ENCODE measurements at regions not wholly inside any gene's neighbourhood (a gene's known extent, or its start where the extent isn't known, plus 50 kb on each side); places are given as distances from the start of the nearest gene placed in this dataset.
A peak's percentile ranks its signal among the peaks of the same experiment; 100 is the strongest.

DNA sequence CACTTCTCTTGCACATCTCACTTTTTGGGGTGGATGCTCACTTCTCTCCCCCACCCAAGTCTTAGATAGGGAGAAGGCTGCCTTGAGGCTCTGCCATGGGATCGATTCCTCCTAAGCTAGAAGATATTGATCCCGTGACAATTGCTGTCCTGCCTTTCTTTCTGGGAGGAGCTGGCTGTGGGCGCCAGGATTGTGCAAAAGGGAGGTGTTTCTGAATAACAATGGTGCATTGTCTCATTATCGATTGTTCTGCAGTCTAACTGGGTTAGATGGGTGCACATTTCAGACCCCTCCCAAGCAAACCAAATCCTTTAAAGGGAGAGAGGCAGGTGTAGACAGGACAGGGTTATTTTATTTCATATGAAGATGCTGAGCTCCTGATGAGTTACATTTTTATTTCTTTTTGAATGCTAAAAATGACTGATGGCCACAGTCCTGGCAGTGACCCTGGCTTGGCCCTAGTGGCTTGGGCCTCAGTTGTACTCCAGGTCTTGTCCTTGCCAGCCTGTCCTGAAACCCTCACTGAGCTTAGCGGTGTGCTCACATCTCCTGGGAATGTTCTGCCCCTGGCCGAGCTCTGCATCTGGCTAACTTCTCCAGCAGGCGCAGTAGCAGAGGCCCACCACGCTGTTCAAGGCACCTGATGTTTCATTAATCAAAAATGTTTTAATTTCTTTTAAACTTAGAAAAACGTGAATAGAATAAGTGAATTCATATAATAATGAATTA, 99.0 kb upstream of the KAZN start:
- DNase-seq (ENCODE audit: low read depth), result no peak

DNA sequence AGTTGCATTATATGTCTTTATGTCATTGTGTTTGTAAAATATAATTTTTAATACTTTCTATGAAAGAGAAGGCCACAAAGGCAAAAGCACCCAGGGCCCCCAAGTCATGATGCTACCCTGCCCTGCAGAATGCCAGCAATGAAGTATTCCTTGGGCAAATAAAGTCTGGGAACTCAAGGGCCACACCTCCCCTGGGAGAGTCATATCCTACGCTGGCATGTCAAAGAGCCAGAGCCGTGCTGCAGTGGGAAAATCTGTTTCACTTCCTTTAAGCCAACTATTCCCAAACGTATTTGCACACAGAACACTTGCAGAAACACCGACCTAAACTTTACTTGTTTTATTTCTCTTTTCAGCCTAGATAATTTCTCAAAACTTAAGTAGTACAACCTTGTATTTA, 98.4 kb upstream of the KAZN start:
- DNase-seq (ENCODE audit: low read depth), result no peak

DNA sequence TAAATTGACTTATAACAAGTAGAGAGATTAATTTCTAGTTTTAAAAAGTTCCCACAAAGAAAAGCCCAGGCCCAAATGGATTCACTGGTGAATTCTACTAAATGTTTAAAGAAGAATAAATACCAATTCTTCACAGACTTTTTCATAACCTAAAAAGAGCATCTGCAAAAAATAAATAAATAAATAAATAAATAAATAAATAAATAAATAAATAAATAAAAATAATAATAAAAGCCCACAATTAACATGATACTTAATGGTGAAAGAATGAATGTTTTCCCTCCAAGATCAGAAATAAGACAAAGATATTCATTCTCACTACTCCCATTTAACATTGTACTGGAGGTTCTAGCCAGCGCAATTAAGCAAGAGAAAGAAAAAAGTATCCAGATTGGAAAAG, 97.6 kb upstream of the KAZN start:
- no peak for DNase-seq (ENCODE audit: low read depth)

DNA sequence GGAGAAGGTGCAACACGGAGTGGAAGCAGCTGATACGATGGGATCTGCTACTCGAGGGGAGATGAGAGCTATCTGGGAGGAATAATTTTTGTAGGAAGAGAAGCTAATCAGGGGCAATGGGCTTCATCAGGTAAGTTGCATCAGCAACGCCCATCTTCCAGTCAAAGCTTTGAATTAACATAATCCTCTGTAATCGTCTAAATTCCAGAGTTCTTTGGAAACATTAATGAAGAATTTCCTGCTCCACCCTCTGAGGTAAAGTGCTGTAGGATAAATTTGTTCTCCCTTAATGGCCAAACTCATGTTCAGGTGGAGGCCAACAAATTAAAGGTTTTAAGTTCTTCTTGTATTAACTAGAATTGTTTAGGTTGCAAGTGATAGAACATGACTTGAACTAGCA, 94.0 kb upstream of the KAZN start:
- no peak for DNase-seq (ENCODE audit: low read depth)

DNA sequence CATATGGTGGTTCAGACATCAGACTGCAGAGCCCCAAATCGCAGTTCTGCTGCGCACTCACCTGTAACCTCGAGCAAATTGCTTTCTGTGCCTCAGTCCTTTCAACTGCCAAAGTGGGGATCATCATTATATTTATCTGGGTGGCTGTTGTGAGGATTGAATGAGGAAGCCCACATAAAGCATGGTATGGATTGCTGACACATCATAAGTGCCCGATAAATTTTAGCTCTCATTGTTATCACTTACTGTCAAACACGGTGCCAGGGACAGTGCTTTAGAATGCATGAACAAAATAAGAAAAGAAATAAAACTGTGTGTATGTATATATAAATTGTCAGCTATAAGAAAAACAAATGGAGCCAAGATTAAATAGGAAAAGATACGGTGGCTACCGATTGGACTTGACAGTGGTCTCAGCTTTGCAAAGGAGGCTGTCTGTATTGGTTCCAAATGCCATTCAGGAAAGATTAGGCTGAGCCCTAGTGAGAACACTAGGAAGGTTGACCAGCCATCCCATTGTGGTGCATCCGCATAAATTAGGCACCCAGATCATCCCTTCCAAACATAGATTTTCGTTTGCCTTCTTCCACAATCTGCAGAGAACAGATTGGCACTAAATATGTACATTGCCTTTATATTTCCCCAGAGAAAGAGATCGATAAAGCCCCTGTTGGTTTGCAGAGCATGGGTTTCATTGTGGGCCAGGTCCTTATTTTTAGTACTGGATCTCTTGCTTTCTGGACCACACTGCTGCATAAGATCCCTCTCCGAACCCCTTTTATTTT, 91.8 kb upstream of the KAZN start:
- no peak for DNase-seq (ENCODE audit: low read depth)

DNA sequence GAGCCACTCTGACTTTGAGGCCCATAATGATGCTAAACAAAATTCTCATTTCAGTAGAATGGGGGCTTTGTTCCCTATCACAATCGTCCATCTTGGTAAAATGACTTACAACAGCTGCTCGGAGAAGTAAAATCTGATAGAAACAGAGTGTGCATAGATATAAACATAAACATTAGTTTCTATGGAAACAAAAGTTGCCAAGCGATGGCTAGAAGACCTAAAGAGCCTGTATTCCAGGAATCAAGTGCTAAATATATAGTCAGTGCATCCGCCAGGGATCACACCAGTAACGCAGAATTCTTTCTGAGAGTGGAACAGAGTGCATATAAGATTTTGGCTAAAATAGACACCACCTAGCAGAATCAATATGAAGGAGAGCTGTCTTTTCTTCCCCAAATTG, 91.2 kb upstream of the KAZN start:
- no peak for DNase-seq (ENCODE audit: low read depth)

DNA sequence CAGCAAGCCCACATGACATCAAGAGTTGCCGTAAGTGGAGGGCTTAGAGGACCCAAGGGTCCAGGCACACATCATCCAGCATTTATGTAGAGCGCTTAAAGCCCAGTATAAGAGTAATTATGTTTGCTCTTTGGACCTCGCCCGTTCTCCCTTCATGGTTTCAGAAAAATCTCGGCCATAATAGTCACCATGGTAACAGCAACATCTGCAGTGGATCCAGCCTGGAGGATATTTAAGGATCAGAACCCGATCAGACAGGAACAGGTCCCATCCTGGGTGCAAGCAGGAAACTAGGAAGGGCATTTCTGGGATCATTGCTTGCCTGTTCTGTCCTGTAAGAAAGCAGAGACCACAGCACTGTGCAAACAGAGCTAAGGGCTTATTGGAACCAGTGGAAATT, 89.9 kb upstream of the KAZN start:
- no peak for DNase-seq (ENCODE audit: low read depth)

DNA sequence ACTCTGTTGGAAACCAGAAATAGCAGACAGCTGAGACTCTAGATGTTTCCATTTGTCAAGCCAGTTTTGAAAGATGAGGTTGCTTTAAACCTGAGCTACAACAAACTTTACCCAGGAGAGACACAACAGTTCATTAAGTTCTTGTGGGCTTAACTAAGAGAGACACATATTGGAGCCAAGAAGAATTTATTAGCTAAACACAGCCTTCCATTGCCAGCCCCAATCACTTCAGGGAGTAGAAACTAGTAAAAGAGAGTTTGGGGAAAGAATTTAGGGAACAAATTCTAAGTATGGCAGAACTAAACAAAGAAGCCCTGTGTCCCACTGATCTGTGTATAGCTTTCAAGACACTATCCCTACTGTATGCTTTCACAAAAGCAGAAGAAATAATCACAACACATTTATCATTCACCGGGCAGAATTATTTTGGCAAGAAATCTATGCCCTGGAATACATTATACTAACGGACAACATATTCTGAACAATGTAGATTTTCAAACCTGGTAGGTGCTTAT, 87.3 kb upstream of the KAZN start:
- no peak for DNase-seq (ENCODE audit: low read depth)

DNA sequence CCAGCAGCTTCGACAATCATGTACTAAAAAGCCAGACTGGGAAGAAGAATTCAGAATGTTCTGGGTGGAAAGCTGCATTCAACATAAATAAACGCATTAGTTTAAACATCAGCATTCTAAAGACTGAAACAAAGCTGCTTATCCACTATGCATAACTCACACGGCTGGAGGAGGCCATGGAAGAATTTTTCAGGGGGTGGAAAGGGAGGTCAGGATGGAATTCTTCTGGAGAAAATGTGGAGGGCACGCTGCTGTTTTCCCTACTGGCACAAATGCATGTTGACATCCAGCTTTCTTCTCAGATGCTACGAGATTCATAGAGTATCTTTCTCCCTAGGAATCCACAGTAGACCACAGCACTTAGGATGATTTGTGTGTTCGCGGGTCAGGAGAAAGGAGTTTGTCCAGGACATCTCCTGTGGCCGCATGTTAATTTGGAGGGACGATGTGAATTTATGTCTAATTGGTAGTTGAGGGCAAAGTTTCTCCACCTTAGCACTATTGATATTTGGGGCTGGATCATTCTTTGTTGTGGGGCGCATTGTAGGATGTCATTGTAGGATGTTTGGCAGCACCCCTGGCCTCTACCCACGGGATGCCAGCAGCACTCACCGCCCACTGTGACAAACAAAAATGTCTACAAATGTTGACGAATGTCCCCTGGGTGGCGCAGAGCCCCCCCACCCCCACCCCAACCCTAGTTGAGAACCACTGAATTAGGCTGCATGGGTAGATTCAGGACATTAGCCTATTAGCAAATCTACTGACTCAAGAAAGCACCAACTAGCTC, 86.5 kb upstream of the KAZN start:
- no peak for DNase-seq (ENCODE audit: low read depth)

DNA sequence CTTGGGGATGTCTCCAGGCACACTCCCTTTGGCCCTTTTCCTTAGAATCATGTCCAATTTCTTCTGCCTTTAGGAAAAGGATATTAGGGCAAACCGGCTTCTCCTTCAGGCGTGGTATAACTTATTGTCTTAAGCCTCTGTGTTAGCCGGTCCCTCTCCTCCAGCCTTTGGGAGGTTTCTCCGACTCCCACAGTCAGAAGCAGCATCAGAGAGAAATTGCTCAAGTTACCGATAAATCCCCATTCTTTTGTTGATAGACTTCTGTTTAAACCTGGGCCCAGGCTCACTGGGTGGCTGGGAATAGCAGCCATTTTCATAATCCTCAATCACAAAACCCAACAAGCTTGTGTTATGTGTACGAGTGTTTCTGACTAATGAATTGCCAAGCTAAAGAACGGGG, 85.4 kb upstream of the KAZN start:
- DNase-seq (ENCODE audit: low read depth), result no peak

DNA sequence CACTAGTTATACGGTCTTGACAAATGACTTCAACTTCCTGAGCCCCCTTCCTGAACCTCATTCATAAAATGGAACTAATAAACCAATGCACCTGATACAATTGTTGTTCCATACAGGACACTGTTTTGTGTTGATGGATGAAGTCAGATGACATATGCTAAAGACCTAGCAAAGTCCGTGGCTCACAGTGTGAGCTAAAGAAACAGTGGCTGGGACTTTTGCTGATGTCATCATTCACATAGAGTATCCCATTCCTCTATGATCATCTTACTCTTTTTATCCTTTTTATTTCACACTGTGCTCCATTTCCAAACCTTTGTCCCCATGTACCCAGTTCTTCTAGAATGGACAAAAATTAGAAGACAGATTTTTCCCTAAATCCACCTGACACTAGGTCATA, 83.7 kb upstream of the KAZN start:
- DNase-seq (ENCODE audit: low read depth), result no peak

DNA sequence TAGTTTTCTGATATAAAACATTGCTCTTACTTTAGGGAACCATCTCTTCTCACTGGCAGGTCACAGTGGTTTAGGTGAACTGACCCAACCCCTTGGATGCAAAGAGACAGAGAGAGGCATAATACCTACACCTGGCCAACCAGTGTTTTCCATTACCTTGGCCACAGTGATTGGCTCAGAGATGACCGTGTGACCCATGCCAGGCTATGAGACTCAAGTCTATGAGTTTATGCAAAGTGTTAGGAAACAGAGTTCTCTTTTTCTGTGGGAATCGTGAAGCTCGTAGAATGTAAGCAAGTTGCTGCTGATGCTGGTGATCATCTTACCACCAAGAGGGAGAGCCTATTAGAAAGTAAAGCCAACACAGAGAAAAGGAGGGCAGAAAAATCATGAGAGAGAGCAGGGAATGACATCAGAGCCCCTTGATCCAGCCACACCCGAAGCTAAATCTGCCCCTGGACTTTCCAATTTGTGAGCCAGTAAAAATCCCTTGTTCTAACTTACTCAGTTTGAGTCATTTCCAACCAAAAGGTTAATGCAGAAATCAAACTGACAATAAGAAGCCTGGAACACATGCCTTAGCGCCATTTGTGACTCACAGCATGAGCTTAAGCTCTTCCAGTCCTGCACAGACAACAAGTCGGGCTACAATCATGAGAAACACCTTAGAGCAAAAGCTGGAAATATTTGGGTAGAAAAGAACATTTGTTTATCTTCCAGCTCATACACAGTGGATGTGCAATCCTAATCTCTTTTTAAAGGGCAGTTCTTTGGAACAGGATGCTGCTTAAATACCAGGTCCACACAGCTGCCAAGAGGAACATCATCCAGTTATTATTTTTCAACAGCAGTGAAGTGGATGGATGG, 81.3 kb upstream of the KAZN start:
- DNase-seq (ENCODE audit: low read depth), result no peak

DNA sequence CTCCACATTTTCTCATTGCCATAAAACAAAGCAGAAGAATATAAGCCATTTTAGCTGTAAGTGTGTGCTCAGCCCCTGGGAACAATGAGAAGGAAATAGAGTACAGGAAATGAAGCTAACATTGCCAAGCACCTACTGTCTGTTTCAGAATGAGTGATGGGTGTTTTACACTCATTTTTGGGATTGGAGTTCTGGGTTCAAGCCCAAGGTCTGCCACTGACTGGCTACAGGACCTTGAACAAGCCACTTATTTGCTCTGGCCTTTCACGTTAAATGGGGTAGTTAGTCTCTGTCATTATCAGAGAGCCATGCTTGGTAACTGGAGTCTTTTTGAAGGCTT, 80.7 kb upstream of the KAZN start:
- DNase-seq (ENCODE audit: low read depth), result no peak

DNA sequence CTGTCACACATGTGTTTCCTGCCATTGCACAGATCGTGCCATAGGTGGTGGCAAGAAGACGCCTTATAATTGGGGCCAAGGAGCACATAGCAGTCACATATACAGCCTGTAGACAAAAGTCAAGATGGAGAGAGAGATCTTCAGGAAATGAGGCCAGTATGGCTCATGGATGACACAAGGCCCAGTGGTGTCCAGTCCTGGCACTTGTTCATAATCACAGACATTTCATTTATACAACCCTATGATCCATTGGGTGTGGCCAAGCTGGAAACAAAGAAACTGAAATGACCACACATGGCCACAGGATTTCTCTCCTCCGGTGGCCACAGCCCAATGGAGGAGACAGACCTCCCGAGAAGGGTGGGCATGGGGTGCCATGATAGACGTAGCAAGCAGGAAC, 78.5 kb upstream of the KAZN start:
- no peak for DNase-seq (ENCODE audit: low read depth)

DNA sequence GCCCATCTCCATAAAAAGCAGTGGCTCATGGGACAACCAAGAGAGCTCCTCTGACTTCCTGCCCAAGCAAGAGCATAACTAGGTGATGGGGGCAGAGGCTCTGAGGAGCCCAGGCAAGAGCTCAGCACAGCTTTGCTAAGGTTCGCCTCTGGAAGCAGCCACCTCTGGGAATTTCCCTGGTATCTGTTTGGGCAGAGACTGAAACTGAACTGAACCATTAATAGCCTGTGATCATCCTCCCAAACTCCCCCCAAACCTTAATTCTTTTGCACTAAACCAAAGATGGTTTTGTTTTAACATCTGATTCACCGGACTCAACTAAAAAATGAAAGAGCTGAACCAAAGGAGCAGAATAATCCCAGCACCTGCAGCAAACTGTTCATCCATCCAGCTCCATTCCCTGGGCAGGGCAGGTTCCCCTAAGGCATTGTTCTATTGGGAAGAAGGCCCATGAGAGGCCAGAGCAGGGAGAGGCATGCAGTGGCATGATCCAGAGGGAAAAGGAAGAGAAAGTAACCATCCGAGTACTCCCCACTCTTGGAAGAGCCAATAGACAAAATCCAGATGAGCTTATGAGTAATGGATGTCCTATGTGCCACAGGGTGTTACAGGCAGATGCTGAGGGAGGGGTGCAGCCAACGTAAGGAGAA, 77.8 kb upstream of the KAZN start:
- no peak for DNase-seq (ENCODE audit: low read depth)

DNA sequence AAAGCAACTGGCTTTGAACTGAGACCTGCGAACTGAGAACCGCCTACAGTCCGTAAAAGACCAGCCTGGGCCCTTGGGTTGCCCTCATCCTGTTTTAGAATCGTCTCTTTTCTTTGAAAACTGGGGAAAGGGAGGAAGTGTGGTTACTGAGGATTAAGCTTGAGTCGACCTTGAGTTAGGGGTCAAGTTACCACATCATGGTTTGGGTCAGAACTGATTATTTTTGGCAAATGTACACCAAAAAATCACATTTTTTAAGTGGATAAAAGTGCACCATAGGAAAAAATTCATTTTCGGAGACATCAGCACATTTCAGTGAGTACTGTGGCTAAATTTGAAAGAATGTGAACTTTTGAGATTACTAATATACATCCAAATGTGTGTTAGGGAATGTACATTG, 76.9 kb upstream of the KAZN start:
- DNase-seq (ENCODE audit: low read depth), result no peak

DNA sequence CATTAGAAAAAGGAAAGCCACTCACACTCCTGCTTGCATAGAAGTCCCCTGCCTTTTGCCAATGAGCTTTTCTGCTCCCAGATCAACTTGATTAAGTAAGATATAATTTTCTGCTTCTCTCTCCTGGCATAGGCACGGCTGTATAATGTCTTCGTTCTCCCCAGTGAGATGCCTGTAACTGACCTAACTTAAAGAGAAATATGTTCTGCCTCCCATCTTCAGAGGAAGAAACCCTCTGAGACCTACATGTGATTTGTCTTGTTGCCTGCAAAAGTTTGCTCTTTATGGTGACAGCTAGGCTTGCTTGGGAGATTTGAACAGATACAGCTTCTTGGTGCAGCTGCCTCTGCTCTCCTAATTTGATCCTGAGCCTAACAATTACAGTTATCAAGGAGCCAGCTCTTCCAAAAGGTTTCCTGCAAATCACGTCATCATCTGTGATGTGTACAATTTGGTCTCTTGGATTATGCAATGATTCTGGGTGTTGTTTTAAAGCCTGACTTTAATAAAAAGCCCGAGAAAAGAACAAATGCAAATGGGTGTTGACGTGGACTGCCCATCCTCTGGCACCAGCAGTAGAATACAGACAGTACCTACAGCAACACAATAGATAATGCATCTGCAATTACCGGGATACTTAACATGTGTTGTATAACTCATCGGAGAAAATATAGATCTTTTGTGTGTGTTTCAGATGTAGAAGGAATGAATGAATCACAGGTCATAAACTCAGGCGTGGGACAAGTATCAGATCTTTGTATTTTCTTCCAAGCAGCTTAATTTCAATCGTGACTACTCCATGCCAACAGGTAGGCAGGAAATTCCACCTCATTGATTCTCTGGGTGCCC, 76.2 kb upstream of the KAZN start:
- DNase-seq (ENCODE audit: low read depth), result no peak

DNA sequence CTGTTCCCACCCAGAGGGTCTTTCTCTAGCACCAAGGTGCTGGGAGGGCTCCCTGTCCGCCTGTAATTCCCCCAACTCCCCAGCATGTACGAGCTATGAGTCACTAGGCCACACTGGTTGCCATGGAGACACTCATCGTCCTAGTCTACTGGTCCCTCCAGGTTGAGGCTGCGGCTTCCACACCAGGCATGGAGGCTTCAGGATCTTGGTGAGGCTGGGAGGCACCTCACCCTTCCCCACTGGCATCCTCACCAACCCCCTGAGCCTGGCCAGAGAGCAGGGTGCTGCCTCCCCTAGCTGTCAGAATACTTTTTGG, 75.6 kb upstream of the KAZN start:
- peak; percentile 29 for DNase-seq (ENCODE audit: low read depth)

DNA sequence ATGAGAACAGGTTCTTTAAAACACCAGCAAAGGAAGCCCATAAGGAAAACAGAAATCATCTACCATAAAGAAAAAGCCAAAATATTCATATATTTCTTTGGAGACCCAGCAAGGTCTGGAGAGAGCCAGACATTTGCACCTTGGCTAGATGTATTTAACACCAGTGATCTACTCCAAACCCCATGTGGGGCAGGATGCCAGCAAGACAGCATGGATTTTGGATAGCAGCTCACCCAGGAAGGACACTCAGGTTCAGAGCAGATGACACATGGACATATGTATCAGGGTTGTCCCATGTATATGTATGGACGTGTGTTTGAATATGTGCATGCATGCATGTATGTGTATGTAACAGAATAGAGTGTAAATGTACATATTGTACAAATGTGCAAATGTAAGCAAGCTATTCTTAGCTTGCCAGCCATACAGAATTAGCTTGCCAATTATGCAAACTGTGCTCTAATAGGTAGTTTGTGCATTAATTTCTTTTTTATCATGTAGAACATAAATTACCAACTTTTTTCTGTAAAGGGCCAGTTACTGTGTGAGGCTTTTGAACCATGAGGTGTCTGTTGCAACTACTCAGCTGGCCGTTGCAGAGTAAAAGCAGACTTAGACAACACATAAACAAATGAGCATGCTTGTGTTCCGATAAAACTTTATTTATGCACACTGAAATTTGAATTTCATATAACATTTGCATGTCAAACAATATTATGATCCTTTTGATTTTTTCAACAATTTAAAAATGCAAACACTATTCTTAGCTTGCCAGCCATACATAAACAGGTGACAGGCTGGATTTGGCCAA, 73.5 kb upstream of the KAZN start:
- no peak for DNase-seq (ENCODE audit: low read depth)

DNA sequence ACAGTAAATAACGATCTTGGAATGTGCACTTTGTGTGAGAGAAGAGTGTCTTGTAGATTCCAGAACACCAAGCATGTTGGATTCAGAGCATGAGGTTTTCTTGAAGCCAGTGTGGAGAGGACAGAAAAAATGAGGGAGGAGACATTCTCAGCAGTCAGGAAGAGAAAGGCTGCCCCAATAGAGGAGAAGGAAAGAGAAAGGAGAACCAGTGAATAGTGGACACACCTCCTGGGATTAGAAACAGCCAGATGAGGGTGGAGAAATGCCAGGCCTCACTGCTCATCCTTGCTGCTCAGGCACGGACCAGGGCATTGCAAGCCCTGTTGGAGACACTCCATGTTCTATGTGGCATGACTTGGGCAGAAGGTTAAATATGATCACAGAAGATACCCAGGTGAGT, 69.0 kb upstream of the KAZN start:
- DNase-seq (ENCODE audit: low read depth), result no peak
